AG04449 (cell line): ENCODE measurements at regions not wholly inside any gene's neighbourhood (a gene's known extent, or its start where the extent isn't known, plus 50 kb on each side); places are given as distances from the start of the nearest gene placed in this dataset.

ENCODE experiments used
- CTCF ChIA-PET: fragments of 350-600 bp; formaldehyde crosslinking; extraction: SDS; loops from one replicate; lab custom pipeline; 2021; ENCODE audit warnings: antibody characterized with exemption; lab: Yijun Ruan, JAX
- POLR2A ChIA-PET: fragments of 400-600, 350-600 bp; formaldehyde crosslinking; extraction: SDS; loops from one replicate; lab custom pipeline; 2020; ENCODE audit warnings: antibody characterized with exemption, inconsistent platforms; lab: Yijun Ruan, JAX
- DNase-seq: peaks from one replicate; pipeline ENCODE4 v3.0.0-alpha.2; 2010; ENCODE audit warnings: low read depth, low spot score
- H3K4me3 ChIP-seq: 2 replicates; pipeline ENCODE4 v1.5.1; 2011; ENCODE audit warnings: low read depth, mild to moderate bottlenecking, control low read depth, low read length
- TF ChIP-seq, protein P1 (sequence below): IDR thresholded peaks from one replicate; pipeline ENCODE4 v1.5.1; 2011; ENCODE audit warnings: mild to moderate bottlenecking, moderate library complexity, low read length, control low read depth, inconsistent platforms; ENCODE audit not compliant: insufficient read depth; ENCODE audit errors: missing control alignments

GRCh38 chr4:79241846-79242245 lies 84.0 kb downstream of the NAA11 start:
- TF ChIP-seq, protein P1, sequence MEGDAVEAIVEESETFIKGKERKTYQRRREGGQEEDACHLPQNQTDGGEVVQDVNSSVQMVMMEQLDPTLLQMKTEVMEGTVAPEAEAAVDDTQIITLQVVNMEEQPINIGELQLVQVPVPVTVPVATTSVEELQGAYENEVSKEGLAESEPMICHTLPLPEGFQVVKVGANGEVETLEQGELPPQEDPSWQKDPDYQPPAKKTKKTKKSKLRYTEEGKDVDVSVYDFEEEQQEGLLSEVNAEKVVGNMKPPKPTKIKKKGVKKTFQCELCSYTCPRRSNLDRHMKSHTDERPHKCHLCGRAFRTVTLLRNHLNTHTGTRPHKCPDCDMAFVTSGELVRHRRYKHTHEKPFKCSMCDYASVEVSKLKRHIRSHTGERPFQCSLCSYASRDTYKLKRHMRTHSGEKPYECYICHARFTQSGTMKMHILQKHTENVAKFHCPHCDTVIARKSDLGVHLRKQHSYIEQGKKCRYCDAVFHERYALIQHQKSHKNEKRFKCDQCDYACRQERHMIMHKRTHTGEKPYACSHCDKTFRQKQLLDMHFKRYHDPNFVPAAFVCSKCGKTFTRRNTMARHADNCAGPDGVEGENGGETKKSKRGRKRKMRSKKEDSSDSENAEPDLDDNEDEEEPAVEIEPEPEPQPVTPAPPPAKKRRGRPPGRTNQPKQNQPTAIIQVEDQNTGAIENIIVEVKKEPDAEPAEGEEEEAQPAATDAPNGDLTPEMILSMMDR: no peak
- POLR2A ChIA-PET: no interaction called here
- CTCF ChIA-PET: interaction anchor here (1.2 kb wide), 1 partner anchor 23 kb away, joined by 3 read pairs; no protein-coding TSS in a partner anchor
- H3K4me3 ChIP-seq: no peak overlapping the region
- peak; percentile 4 for DNase-seq

DNA sequence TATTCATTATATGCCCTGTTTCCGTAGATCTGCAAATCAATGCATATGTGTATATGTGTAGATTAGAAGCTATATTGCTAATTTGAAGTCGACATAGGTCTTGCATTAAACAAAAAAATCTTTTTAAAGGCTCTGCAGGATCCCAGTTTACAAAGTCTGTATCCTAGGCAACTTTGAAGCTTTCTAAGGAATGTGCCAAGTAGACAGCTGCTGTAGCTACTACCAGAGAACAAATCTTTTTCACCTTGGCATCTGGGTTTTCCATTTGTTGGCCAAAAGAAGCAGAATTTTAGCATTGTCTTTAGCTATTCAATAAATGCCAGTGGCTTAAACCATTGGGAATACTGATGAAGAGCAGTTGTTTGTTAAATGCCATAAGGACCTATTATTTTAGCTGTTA lies 88.0 kb downstream of the NAA11 start:
- DNase-seq: no peak
- CTCF ChIA-PET: no interaction called here
- no peak overlapping the region for H3K4me3 ChIP-seq
- POLR2A ChIA-PET: no interaction called here
- TF ChIP-seq, protein P1: no peak

DNA sequence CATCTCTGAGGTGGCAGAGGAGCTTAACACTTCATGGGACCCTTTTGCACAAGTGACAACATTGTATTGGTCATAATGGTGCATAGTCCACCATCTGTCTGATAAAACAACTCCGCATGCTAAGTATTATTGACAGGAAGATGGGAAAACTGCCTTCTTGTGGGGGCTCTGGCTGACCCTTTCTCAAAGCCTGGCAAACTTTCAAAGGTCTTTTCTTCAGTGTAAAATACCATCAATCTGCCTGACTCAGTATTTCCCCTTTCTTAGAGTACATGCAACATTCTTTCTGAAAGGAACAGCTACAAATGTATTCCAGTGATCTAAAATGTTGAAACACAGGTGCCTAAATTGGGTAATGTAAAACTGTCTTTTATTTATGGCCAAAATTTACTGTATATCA lies 89.1 kb downstream of the NAA11 start:
- DNase-seq: no peak
- POLR2A ChIA-PET: no interaction called here
- CTCF ChIA-PET: no interaction called here
- H3K4me3 ChIP-seq: no peak overlapping the region
- TF ChIP-seq, protein P1: no peak

DNA sequence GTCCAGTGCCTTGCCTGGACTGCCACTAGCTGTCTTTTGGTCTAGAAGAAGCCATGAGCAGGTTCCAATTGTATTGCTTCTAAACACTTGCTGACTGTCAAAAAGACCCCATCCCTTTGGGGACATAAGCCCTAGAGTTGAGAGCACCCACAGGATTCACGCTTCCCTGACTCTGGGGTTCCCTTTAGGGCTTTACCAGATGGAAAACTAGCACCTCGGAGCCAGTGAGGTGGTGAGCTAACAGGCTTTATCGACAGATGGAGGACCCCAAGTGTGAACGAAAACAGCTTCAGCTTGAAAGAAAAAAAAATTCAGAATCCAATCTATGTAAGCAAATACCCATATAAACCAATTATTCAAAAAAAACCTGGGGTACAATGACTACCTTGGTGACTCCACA lies 90.8 kb downstream of the NAA11 start:
- no peak for DNase-seq
- CTCF ChIA-PET: no interaction called here
- TF ChIP-seq, protein P1: no peak
- POLR2A ChIA-PET: no interaction called here
- no peak overlapping the region for H3K4me3 ChIP-seq

- H3K4me3 ChIP-seq: no peak overlapping the region
- TF ChIP-seq, protein P1: no peak
- ChIA-PET POLR2A (no interaction called here), CTCF (no interaction called here)
- DNase-seq: no peak
Measured at GRCh38 chr4:79233820-79234219, 92.0 kb downstream of the NAA11 start.

- TF ChIP-seq, protein P1: no peak
- ChIA-PET POLR2A (interaction anchor here (0.7 kb wide), 1 partner anchor 154 kb away, joined by 3 read pairs; no protein-coding TSS in a partner anchor), CTCF (no interaction called here)
- no peak for DNase-seq
- no peak overlapping the region for H3K4me3 ChIP-seq
Measured at GRCh38 chr4:79232540-79232939, 93.3 kb downstream of the NAA11 start.
